ENCODE measurements at regions not wholly inside any gene's neighbourhood (a gene's known extent, or its start where the extent isn't known, plus 50 kb on each side); places are given as distances from the start of the nearest gene placed in this dataset.

- TF ChIP-seq FOXS1 (CRISPR knock-in tag; IDR thresholded peaks at IDR 0.05) (no peak), FOSL2 (IDR thresholded peaks at IDR 0.05) (no peak), FOSL2 (CRISPR knock-in tag; IDR thresholded peaks at IDR 0.05) (no peak)
Observed at GRCh38 chr16:86281421-86281820, 228.9 kb upstream of the FOXF1 start (continued).

DNA sequence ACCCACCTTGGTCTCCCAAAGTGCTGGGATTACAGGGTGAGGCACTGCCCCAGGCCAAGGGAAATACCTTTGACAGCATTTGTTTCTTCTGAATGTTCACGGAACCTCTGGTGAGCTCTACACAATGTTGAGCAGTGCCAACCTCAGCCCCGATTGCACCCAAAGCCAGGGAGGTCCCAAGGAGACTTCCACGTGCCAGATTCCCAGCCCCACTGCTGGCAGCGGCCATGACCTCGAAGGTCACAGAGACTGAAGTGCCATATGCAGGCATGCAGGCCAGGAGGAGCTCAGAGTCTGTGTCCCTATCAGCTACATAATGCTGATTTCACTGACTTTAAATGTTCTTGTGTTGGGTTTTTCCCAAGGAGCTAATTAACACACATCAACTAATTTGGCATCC, 226.4 kb upstream of the FOXF1 start:
- 14% methylated on average over 5 of the region's 5 CpGs for WGBS (ENCODE audit: missing lambda C conversion rate)
- FAIRE-seq (no peak), ATAC-seq (no peak), DNase-seq (ENCODE audit: low read depth in 1 of 2, low spot score in 1 of 2) (no peak)
- no peak overlapping the region for H3K4me2 ChIP-seq
- TF ChIP-seq KDM5A (IDR thresholded peaks at IDR 0.05) (no peak), ZFP36 (IDR thresholded peaks at IDR 0.05; ENCODE audit: borderline replicate concordance, partially characterized antibody) (no peak), HOXA7 (CRISPR knock-in tag; IDR thresholded peaks at IDR 0.05) (no peak), FOSL2 (IDR thresholded peaks at IDR 0.05) (no peak), FOSL2 (CRISPR knock-in tag; IDR thresholded peaks at IDR 0.05) (no peak), KDM1A (IDR thresholded peaks at IDR 0.05; ENCODE audit: low read depth) (no peak)
- TF ChIP-seq, protein P1, sequence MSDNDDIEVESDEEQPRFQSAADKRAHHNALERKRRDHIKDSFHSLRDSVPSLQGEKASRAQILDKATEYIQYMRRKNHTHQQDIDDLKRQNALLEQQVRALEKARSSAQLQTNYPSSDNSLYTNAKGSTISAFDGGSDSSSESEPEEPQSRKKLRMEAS (IDR thresholded peaks at IDR 0.05): no peak
- TF ChIP-seq, protein P2, sequence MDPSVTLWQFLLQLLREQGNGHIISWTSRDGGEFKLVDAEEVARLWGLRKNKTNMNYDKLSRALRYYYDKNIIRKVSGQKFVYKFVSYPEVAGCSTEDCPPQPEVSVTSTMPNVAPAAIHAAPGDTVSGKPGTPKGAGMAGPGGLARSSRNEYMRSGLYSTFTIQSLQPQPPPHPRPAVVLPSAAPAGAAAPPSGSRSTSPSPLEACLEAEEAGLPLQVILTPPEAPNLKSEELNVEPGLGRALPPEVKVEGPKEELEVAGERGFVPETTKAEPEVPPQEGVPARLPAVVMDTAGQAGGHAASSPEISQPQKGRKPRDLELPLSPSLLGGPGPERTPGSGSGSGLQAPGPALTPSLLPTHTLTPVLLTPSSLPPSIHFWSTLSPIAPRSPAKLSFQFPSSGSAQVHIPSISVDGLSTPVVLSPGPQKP (IDR thresholded peaks at IDR 0.05; ENCODE audit: low read depth, low read length): no peak
- ChIA-PET POLR2A (no interaction called here), CTCF (interaction anchor here (1.1 kb wide), 1 partner anchor 15 kb away, joined by 3 read pairs; no protein-coding TSS in a partner anchor)
- H3K9me3 ChIP-seq: no peaks in the 10 kb centered on the region
- no peaks in the 10 kb centered on the region for H3K4me1 ChIP-seq
- no peak overlapping the region for H3K4me3 ChIP-seq
- no peak overlapping the region for H3K27ac ChIP-seq

DNA sequence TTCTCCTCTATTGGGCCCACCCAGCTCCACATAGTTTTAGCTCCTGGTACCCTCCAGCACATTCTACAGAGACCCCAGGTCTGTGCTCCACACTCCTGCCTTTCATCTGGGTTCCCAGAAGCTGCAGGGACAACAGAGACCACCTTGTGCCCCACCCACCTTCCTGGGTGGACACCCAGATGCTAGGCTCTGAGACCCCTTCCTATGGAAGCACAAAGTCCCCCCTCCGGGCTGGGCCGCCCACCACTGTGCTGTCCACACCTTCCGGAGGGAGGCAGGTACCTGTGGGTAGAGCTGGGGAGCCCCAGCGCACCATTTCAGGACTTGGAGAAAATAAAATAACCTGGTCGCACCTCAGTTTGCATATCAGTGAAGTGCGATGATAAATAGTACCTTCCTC, 224.9 kb upstream of the FOXF1 start:
- no peaks in the 10 kb centered on the region for H3K9me3 ChIP-seq
- H3K4me3 ChIP-seq: no peak overlapping the region
- H3K4me1 ChIP-seq: no peaks in the 10 kb centered on the region
- no peak overlapping the region for H3K4me2 ChIP-seq
- CTCF ChIA-PET: interaction anchor here (0.9 to 1.0 kb wide), 2 partner anchors 12 to 14 kb away, joined by 3 to 4 read pairs; no protein-coding TSS in a partner anchor
- FAIRE-seq: no peak
- DNase-seq (ENCODE audit: low read depth in 1 of 2, low spot score in 1 of 2): no peak
- ATAC-seq: no peak
- H3K27ac ChIP-seq: no peak overlapping the region
- POLR2A ChIA-PET: no interaction called here
- 43% methylated on average over 6 of the region's 6 CpGs for WGBS (ENCODE audit: missing lambda C conversion rate)
- TF ChIP-seq HOXA7 (CRISPR knock-in tag; IDR thresholded peaks at IDR 0.05): no peak
- TF ChIP-seq NR3C1 (IDR thresholded peaks at IDR 0.05): no peak
- TF ChIP-seq FOSL2 (IDR thresholded peaks at IDR 0.05): no peak
- no peak for TF ChIP-seq FOSL2 (CRISPR knock-in tag; IDR thresholded peaks at IDR 0.05)
- no peak for TF ChIP-seq HMGXB4 (CRISPR knock-in tag; IDR thresholded peaks at IDR 0.05; ENCODE audit: borderline replicate concordance)

- H3K9me3 ChIP-seq: no peaks in the 10 kb centered on the region
- ATAC-seq (peak in 1 of 2 experiments; percentile 17; a peak in 2 of 6 replicates), FAIRE-seq (no peak), DNase-seq (ENCODE audit: low read depth in 1 of 2, low spot score in 1 of 2) (no peak)
- ChIA-PET POLR2A (no interaction called here), CTCF (interaction anchor here (0.6 to 1.0 kb wide), 2 partner anchors 11 to 470 kb away, joined by 3 to 4 read pairs; no protein-coding TSS in a partner anchor)
- no peaks in the 10 kb centered on the region for H3K4me1 ChIP-seq
- 14% methylated on average over 32 of the region's 55 CpGs for WGBS (ENCODE audit: missing lambda C conversion rate)
- no peak overlapping the region for H3K4me2 ChIP-seq
- TF ChIP-seq SREBF2 (IDR thresholded peaks at IDR 0.05) (no peak), RAD21 (conservative IDR thresholded peaks at IDR 0.05 in 1 of 2, IDR thresholded peaks at IDR 0.05 in 1 of 2) (no peak)
- no peak overlapping the region for H3K27ac ChIP-seq
- no peak overlapping the region for H3K4me3 ChIP-seq
Observed at GRCh38 chr16:86285938-86286921, 224.1 kb upstream of the FOXF1 start.

Measured in A549 (cell line).